ENCODE measurements at regions not wholly inside any gene's neighbourhood (a gene's known extent, or its start where the extent isn't known, plus 50 kb on each side); places are given as distances from the start of the nearest gene placed in this dataset.

DNA sequence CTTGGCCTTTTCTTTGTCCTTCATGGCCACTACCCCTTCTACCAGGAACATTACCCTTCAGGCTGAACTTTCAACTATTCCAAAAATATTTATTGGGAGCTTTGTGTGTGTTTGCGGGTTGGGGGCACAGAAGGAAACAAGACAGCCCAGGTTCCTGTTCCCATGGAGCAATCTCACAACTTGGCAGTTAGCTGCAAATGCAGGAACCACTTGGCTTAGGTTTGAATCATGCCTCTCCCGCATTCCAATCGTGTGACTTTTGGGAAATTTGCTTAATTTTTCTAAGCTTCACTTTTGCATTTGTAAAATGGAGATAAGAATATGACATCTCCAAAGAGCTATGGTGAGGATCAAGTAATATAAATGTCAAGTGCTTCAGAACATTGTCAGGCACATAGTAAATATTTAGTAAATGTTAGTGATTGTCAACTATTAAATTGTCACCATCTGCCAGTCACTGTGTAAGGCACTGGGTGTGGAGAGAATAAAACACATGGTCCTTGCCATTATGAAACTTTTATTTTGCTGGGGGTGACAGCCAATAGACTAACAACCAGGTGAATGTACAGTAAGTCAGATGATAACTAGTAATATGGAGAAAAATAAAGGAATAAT lies 277.1 kb downstream of the SNX13 start:
- no peaks in the 10 kb centered on the region for H3K27me3 ChIP-seq (ENCODE audit: control insufficient read depth, insufficient read depth, low read length)
- H3K4me3 ChIP-seq (ENCODE audit: low read depth, low read length), result no peak overlapping the region
- TF ChIP-seq, protein P1, sequence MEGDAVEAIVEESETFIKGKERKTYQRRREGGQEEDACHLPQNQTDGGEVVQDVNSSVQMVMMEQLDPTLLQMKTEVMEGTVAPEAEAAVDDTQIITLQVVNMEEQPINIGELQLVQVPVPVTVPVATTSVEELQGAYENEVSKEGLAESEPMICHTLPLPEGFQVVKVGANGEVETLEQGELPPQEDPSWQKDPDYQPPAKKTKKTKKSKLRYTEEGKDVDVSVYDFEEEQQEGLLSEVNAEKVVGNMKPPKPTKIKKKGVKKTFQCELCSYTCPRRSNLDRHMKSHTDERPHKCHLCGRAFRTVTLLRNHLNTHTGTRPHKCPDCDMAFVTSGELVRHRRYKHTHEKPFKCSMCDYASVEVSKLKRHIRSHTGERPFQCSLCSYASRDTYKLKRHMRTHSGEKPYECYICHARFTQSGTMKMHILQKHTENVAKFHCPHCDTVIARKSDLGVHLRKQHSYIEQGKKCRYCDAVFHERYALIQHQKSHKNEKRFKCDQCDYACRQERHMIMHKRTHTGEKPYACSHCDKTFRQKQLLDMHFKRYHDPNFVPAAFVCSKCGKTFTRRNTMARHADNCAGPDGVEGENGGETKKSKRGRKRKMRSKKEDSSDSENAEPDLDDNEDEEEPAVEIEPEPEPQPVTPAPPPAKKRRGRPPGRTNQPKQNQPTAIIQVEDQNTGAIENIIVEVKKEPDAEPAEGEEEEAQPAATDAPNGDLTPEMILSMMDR (IDR thresholded peaks at IDR 0.05; ENCODE audit: insufficient read depth, low read length, poor library complexity, severe bottlenecking), result no peak
- H3K36me3 ChIP-seq (ENCODE audit: control insufficient read depth, insufficient read depth, low read length), result no peaks in the 10 kb centered on the region
- DNase-seq (ENCODE audit: low read depth), result no peak

DNA sequence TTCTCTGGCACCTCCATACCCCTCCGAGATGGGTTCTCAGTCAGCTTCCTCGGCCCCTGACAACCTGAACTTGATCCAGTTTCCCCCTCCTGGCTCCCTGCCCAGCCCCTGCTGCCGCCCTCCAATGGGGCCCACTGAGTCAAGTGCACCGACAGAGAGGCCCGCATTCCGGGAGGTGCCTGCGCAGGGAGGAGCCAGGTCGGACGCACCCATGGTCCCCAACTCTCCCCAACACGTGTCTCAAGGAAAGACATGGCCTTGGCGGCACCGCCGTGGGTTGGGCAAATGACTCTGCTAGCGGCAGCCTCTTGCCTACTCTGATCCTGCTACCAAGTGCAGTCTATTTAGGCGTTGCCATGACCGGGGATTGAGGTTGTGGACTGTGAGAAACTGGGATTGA lies 275.3 kb downstream of the SNX13 start:
- no peak overlapping the region for H3K4me3 ChIP-seq (ENCODE audit: low read depth, low read length)
- TF ChIP-seq, protein P1 (IDR thresholded peaks at IDR 0.05; ENCODE audit: insufficient read depth, low read length, poor library complexity, severe bottlenecking), result no peak

DNA sequence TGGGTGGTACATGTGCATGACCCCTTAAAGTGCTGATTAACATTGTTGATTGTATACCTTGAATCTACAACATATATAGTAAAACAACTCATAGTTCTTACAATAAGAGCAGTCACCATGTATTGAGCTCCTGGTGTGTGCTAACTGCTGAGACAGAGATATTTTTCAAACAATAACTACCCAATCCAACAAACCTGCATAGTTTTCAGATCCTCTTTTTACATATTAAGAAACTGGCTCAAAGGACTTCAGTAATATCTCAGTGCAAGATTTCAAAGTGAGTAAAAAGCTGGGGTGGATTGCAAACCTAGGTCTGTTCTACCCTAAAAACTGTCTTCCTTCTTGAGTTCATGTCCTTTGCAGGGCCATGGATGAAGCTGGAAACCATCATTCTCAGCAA lies 272.2 kb downstream of the SNX13 start:
- Histone ChIP-seq H3K27me3 (ENCODE audit: control insufficient read depth, insufficient read depth, low read length) (no peaks in the 10 kb centered on the region), H3K4me3 (ENCODE audit: low read depth, low read length) (no peak overlapping the region), H3K36me3 (ENCODE audit: control insufficient read depth, insufficient read depth, low read length) (no peaks in the 10 kb centered on the region)
- TF ChIP-seq, protein P1 (IDR thresholded peaks at IDR 0.05; ENCODE audit: insufficient read depth, low read length, poor library complexity, severe bottlenecking), result no peak
- DNase-seq (ENCODE audit: low read depth), result no peak

More for the DNA sequence above, 275.3 kb downstream of the SNX13 start:
- DNase-seq (ENCODE audit: low read depth), result no peak
- Histone ChIP-seq H3K36me3 (ENCODE audit: control insufficient read depth, insufficient read depth, low read length) (no peaks in the 10 kb centered on the region), H3K27me3 (ENCODE audit: control insufficient read depth, insufficient read depth, low read length) (no peaks in the 10 kb centered on the region)

DNA sequence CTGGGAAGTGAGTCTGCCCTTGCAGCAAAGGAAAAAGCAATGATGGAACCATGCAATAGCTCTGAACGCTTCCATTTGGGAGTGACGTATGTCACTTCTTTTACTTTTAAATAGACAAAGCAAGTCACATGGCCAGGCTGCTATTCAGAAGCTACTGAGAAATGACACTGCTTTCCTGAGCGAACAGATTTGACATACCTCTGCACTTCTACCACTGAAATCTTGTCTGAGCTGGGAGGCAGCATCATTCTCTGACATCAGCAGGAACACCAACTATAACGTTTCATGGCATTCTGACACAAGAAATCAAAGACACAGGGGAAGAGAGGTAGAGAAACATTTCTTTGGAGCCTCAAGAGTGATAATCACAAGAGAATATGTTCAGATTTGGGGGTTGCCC lies 271.1 kb downstream of the SNX13 start:
- TF ChIP-seq, protein P1 (IDR thresholded peaks at IDR 0.05; ENCODE audit: insufficient read depth, low read length, poor library complexity, severe bottlenecking), result no peak
- H3K36me3 ChIP-seq (ENCODE audit: control insufficient read depth, insufficient read depth, low read length), result no peaks in the 10 kb centered on the region
- no peaks in the 10 kb centered on the region for H3K27me3 ChIP-seq (ENCODE audit: control insufficient read depth, insufficient read depth, low read length)
- DNase-seq (ENCODE audit: low read depth), result no peak
- H3K4me3 ChIP-seq (ENCODE audit: low read depth, low read length), result no peak overlapping the region

DNA sequence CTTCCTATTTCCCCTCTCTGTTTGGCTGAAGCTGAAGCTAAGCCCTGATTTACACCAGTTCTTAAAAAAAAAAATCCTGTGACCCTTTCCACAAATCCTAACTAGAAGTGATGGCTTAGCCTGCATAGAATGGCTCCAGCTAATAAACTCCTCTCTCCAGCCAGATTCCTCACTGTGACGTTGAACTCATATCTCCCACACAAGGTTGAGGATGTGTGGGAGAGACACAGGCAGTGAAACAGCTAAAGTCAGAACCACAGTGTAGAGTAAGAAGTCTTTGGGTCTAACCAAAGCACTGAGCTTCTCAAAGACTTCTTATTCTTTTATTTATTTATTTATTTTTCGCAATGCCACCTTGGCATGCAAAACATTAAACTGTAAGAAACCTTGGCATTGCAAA lies 268.3 kb downstream of the SNX13 start:
- TF ChIP-seq, protein P1 (IDR thresholded peaks at IDR 0.05; ENCODE audit: insufficient read depth, low read length, poor library complexity, severe bottlenecking), result no peak
- DNase-seq (ENCODE audit: low read depth), result no peak
- no peaks in the 10 kb centered on the region for H3K36me3 ChIP-seq (ENCODE audit: control insufficient read depth, insufficient read depth, low read length)
- no peaks in the 10 kb centered on the region for H3K27me3 ChIP-seq (ENCODE audit: control insufficient read depth, insufficient read depth, low read length)
- H3K4me3 ChIP-seq (ENCODE audit: low read depth, low read length), result no peak overlapping the region

DNA sequence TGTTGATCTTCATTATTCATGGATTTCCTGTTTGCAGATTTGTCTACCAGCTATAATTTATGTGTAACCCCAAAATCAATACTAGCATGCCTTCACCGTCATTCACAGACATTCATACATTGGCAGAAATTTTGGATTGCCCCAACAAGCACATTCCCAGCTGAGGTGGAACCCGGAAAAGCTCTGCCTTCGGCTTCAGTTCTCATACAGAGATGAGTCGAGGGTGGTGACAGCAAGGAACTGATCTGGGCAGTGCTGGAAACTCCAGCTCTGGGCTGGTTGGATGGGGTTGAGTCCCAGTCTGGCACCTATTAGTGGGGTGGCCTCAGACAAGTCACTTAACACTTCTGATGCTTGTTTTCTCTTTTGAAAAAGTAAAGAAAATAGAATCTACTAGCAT lies 267.5 kb downstream of the SNX13 start:
- TF ChIP-seq, protein P1 (IDR thresholded peaks at IDR 0.05; ENCODE audit: insufficient read depth, low read length, poor library complexity, severe bottlenecking), result no peak
- Histone ChIP-seq H3K27me3 (ENCODE audit: control insufficient read depth, insufficient read depth, low read length) (no peaks in the 10 kb centered on the region), H3K4me3 (ENCODE audit: low read depth, low read length) (no peak overlapping the region), H3K36me3 (ENCODE audit: control insufficient read depth, insufficient read depth, low read length) (no peaks in the 10 kb centered on the region)
- DNase-seq (ENCODE audit: low read depth), result no peak

All from kidney epithelial cell (primary cell).